BJ (cell line): ENCODE measurements at regions not wholly inside any gene's neighbourhood (a gene's known extent, or its start where the extent isn't known, plus 50 kb on each side); places are given as distances from the start of the nearest gene placed in this dataset.

Source experiments
- CTCF ChIA-PET: fragments of 350-600 bp; formaldehyde crosslinking; extraction: SDS; loops from one replicate; lab custom pipeline; 2021; ENCODE audit warnings: antibody characterized with exemption, inconsistent platforms; lab: Yijun Ruan, JAX
- POLR2A ChIA-PET: fragments of 300-600 bp; sonication (Branson Sonifier 250); formaldehyde crosslinking; extraction: SDS; loops from one replicate; lab custom pipeline; 2021; ENCODE audit warnings: antibody characterized with exemption; lab: Charles Lee
- DNase-seq: peaks from one replicate; pipeline ENCODE4 v3.0.0-alpha.2; 2011; ENCODE audit warnings: low read depth
- H3K27me3 ChIP-seq: 2 replicates; pipeline ENCODE4 v1.6.0; 2011; ENCODE audit warnings: low read length; ENCODE audit not compliant: control insufficient read depth, insufficient read depth
- H3K36me3 ChIP-seq: 2 replicates; pipeline ENCODE4 v1.5.1; 2011; ENCODE audit warnings: low read length; ENCODE audit not compliant: control insufficient read depth, insufficient read depth
- H3K4me3 ChIP-seq: 2 replicates; pipeline ENCODE4 v1.5.1; 2011; ENCODE audit warnings: low read depth, mild to moderate bottlenecking, control low read depth, low read length
- TF ChIP-seq, protein P1 (sequence below): IDR thresholded peaks from 2 replicates; pipeline ENCODE4 v1.5.1; 2011; ENCODE audit warnings: low read depth, mild to moderate bottlenecking, control low read depth, inconsistent platforms, low read length, moderate library complexity; ENCODE audit not compliant: insufficient read depth

- ChIA-PET POLR2A (no interaction called here), CTCF (interaction anchor here (0.9 kb wide), 1 partner anchor 12 kb away, joined by 3 read pairs; no protein-coding TSS in a partner anchor)
- H3K4me3 ChIP-seq, result no peak overlapping the region
- H3K27me3 ChIP-seq, result no peaks in the 10 kb centered on the region
- TF ChIP-seq, protein P1, sequence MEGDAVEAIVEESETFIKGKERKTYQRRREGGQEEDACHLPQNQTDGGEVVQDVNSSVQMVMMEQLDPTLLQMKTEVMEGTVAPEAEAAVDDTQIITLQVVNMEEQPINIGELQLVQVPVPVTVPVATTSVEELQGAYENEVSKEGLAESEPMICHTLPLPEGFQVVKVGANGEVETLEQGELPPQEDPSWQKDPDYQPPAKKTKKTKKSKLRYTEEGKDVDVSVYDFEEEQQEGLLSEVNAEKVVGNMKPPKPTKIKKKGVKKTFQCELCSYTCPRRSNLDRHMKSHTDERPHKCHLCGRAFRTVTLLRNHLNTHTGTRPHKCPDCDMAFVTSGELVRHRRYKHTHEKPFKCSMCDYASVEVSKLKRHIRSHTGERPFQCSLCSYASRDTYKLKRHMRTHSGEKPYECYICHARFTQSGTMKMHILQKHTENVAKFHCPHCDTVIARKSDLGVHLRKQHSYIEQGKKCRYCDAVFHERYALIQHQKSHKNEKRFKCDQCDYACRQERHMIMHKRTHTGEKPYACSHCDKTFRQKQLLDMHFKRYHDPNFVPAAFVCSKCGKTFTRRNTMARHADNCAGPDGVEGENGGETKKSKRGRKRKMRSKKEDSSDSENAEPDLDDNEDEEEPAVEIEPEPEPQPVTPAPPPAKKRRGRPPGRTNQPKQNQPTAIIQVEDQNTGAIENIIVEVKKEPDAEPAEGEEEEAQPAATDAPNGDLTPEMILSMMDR, result no peak
- no peak for DNase-seq
- no peaks in the 10 kb centered on the region for H3K36me3 ChIP-seq
Measured at GRCh38 chr1:214977110-214977509, 105.4 kb upstream of the KCNK2 start.

- H3K36me3 ChIP-seq, result no peaks in the 10 kb centered on the region
- H3K4me3 ChIP-seq, result no peak overlapping the region
- TF ChIP-seq, protein P1, result no peak
- ChIA-PET POLR2A (no interaction called here), CTCF (no interaction called here)
- H3K27me3 ChIP-seq, result no peaks in the 10 kb centered on the region
- DNase-seq, result no peak
Measured at GRCh38 chr1:214977700-214978374, 104.7 kb upstream of the KCNK2 start.

- CTCF ChIA-PET, result no interaction called here
- TF ChIP-seq, protein P1, result no peak
- no peak for DNase-seq
Measured at GRCh38 chr1:214979191-214979590, 103.3 kb upstream of the KCNK2 start.

GRCh38 chr1:214980921-214981320 lies 101.6 kb upstream of the KCNK2 start:
- Histone ChIP-seq H3K4me3 (no peak overlapping the region), H3K27me3 (no peaks in the 10 kb centered on the region), H3K36me3 (no peaks in the 10 kb centered on the region)
- ChIA-PET CTCF (no interaction called here), POLR2A (no interaction called here)
- no peak for DNase-seq
- TF ChIP-seq, protein P1, result no peak

More at GRCh38 chr1:214979191-214979590, 103.3 kb upstream of the KCNK2 start:
- no peaks in the 10 kb centered on the region for H3K27me3 ChIP-seq
- no peak overlapping the region for H3K4me3 ChIP-seq
- no peaks in the 10 kb centered on the region for H3K36me3 ChIP-seq
- POLR2A ChIA-PET, result no interaction called here

DNA sequence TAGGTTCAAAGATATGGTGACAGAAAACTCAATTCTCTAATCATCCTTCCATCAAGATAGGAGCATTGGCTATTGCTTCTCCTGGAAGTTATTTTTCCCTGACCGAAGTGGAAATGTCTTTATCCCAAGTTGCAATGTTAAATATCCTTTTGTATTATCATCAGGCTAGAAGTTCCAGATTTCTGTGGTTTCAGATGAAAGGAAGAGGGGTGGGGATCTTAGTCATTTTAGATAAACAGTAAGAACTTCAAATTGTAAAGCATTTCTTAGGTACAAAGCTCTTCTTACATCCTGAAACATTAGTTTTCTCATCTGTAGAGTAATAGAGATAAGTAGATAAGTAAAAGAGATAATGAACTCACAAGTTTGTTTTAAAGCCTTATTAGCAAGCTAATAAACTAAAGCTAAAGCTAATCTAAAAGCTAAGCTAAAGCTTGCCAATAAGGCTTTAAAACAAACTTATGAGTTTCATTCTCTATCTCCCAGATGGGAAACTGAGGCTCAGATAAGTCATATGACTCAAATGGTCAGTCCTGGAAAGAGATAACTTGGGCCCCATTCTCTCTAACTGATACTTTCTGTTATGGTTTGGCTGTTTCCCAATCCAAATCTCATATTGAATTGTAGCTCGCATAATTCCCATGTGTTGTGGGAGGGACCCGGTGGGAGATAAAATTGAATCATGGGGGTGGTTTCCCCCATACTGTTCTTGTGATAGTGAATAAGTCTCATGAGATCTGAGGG lies 99.2 kb upstream of the KCNK2 start:
- POLR2A ChIA-PET, result interaction anchor here (0.6 kb wide), 1 partner anchor 26 kb away, joined by 3 read pairs; no protein-coding TSS in a partner anchor
- no peaks in the 10 kb centered on the region for H3K36me3 ChIP-seq
- no peak overlapping the region for H3K4me3 ChIP-seq
- CTCF ChIA-PET, result interaction anchor here (1.9 kb wide), 1 partner anchor 15 kb away, joined by 5 read pairs; no protein-coding TSS in a partner anchor
- H3K27me3 ChIP-seq, result no peaks in the 10 kb centered on the region
- DNase-seq, result no peak
- TF ChIP-seq, protein P1, result no peak
